Neuronal stem cell (in vitro differentiated cells): ENCODE measurements at regions not wholly inside any gene's neighbourhood (a gene's known extent, or its start where the extent isn't known, plus 50 kb on each side); places are given as distances from the start of the nearest gene placed in this dataset.

ENCODE experiments used
- DNase-seq: peaks from one replicate; pipeline ENCODE4 v3.0.0-alpha.2; 2013; ENCODE audit warnings: low spot score
- H2AFZ ChIP-seq: one replicate; pipeline ENCODE4 v1.6.1; 2013; ENCODE audit warnings: mild to moderate bottlenecking, low read length, inconsistent platforms
- H2AK5ac ChIP-seq: 2 replicates; pipeline ENCODE4 v1.6.1; 2013; ENCODE audit warnings: low read depth, mild to moderate bottlenecking, inconsistent platforms, low read length, moderate library complexity, mixed read lengths
- H2BK120ac ChIP-seq: 2 replicates; pipeline ENCODE4 v1.6.1; 2013; ENCODE audit warnings: low read depth, mild to moderate bottlenecking, inconsistent platforms, low read length, moderate library complexity, mixed read lengths
- H2BK12ac ChIP-seq: one replicate; pipeline ENCODE4 v1.6.1; 2013; ENCODE audit warnings: low read length, inconsistent platforms
- H2BK15ac ChIP-seq: 2 replicates; pipeline ENCODE4 v1.6.1; 2013; ENCODE audit warnings: mild to moderate bottlenecking, low read length, inconsistent platforms, mixed read lengths
- H2BK5ac ChIP-seq: one replicate; pipeline ENCODE4 v1.6.1; 2013; ENCODE audit warnings: inconsistent platforms, mild to moderate bottlenecking, low read length, moderate library complexity
- H3K14ac ChIP-seq: one replicate; pipeline ENCODE4 v1.6.1; 2013; ENCODE audit warnings: low read length, inconsistent platforms
- H3K18ac ChIP-seq: 2 replicates; pipeline ENCODE4 v1.6.1; 2013; ENCODE audit warnings: low read length, inconsistent platforms
- H3K23ac ChIP-seq: 2 replicates; pipeline ENCODE4 v1.6.1; 2013; ENCODE audit warnings: low read depth, mild to moderate bottlenecking, mixed read lengths, low read length, inconsistent platforms; ENCODE audit not compliant: poor library complexity
- H3K27ac ChIP-seq: replicated peaks from 3 replicates; pipeline ENCODE4 v1.5.1; 2013; ENCODE audit warnings: low read length, inconsistent platforms
- H3K27me3 ChIP-seq, 3 experiments: 2 replicates each; pipeline ENCODE4 v1.6.1; 2013; ENCODE audit warnings: low read length in 3 of 3, mild to moderate bottlenecking in 2 of 3, inconsistent platforms in 1 of 3, low read depth in 1 of 3, mixed read lengths in 1 of 3, moderate library complexity in 1 of 3; ENCODE audit not compliant: control insufficient read depth in 3 of 3, insufficient read depth in 3 of 3
- H3K36me3 ChIP-seq, 2 donors: replicated peaks in 1 of 2; 2 replicates each; pipeline ENCODE4 v1.6.1; 2013; ENCODE audit warnings: low read length in 2 of 2; ENCODE audit not compliant: control insufficient read depth in 2 of 2, insufficient read depth in 2 of 2
- H3K4ac ChIP-seq: 2 replicates; pipeline ENCODE4 v1.6.1; 2013; ENCODE audit warnings: inconsistent platforms, mild to moderate bottlenecking, low read length, moderate library complexity
- H3K4me1 ChIP-seq, 2 donors: 1 replicate in 1 of 2; 2 replicates in 1 of 2; pipeline ENCODE4 v1.6.1; 2013; ENCODE audit warnings: low read length in 2 of 2, low read depth in 1 of 2; ENCODE audit not compliant: control insufficient read depth in 2 of 2, insufficient read depth in 1 of 2
- H3K4me2 ChIP-seq: one replicate; pipeline ENCODE4 v1.6.1; 2013; ENCODE audit warnings: mild to moderate bottlenecking, low read length, inconsistent platforms; ENCODE audit not compliant: insufficient read depth, poor library complexity, severe bottlenecking
- H3K4me3 ChIP-seq, 2 donors: 2 replicates each; pipeline ENCODE4 v1.5.1; 2013; ENCODE audit warnings: low read length in 2 of 2, mild to moderate bottlenecking in 2 of 2, inconsistent platforms in 1 of 2, moderate library complexity in 1 of 2
- H3K79me1 ChIP-seq: one replicate; pipeline ENCODE4 v1.6.1; 2013; ENCODE audit warnings: low read depth, mild to moderate bottlenecking, inconsistent platforms, low read length, moderate library complexity
- H3K9ac ChIP-seq: one replicate; pipeline ENCODE4 v1.6.1; 2013; ENCODE audit warnings: mild to moderate bottlenecking, low read depth, low read length, inconsistent platforms; ENCODE audit not compliant: poor library complexity
- H3K9me3 ChIP-seq, 2 donors: replicated peaks in 1 of 2; 2 replicates each; pipeline versions ENCODE3 to v1.6.1; 2013; ENCODE audit warnings: low read length in 2 of 2, mild to moderate bottlenecking in 2 of 2, inconsistent platforms in 1 of 2, low read depth in 1 of 2, mixed read lengths in 1 of 2, moderate library complexity in 1 of 2; ENCODE audit not compliant: control insufficient read depth in 2 of 2, insufficient read depth in 1 of 2
- H4K8ac ChIP-seq: one replicate; pipeline ENCODE4 v1.6.1; 2013; ENCODE audit warnings: low read depth, mild to moderate bottlenecking, inconsistent platforms, low read length, moderate library complexity
- H4K91ac ChIP-seq: one replicate; pipeline ENCODE4 v1.6.1; 2013; ENCODE audit warnings: low read length, low read depth, mild to moderate bottlenecking, inconsistent platforms; ENCODE audit not compliant: poor library complexity
- WGBS, 2 donors: extraction: QIAGEN DNeasy Blood & Tissue Kit; methylation state at CpG; one replicate each; pipeline ENCODE4 v1.1.7; 2013; ENCODE audit warnings: missing lambda C conversion rate in 2 of 2, mixed read lengths in 1 of 2; ENCODE audit not compliant: insufficient read length in 2 of 2, insufficient replicate concordance in 1 of 2; ENCODE audit errors: extremely low coverage in 2 of 2; 5-methylcytosine and 5-hydroxymethylcytosine counted together

DNA sequence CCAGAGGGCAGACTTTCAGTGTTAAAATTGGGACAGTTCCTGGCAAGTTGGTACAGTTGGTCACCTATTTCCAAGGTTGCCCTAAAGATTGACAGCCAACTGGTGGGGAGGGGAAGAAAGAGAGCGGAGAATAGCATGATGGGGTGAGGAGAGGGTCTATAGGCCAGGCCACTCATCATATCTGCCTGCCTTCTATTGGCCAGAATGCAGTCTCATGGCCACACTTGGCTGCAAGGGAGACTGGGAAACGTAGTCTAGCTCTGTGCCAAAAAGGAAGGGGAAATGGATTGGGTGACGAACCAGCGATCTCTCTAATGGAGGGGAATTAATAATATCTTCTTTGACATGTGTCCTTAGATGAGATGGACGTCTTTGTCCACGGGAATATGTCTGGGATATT lies 197.4 kb upstream of the ATP6AP2 start:
- Histone ChIP-seq H3K4me1 (peaks cover 2 to 7% of the 10 kb centered on the region in 2 donors), H3K4ac (no peak overlapping the region), H2AFZ (no peak overlapping the region), H4K91ac (no peak overlapping the region), H3K9ac (no peak overlapping the region), H4K8ac (no peak overlapping the region), H2BK15ac (no peak overlapping the region), H2BK5ac (no peak overlapping the region), H3K14ac (no peak overlapping the region), H3K23ac (no peak overlapping the region), H2BK120ac (no peak overlapping the region), H3K27ac (no peak overlapping the region), H3K18ac (no peak overlapping the region), H3K27me3 (no peaks in the 10 kb centered on the region), H3K9me3 (no peaks in the 10 kb centered on the region), H3K4me3 (no peak overlapping the region), H3K4me2 (no peak overlapping the region), H3K36me3 (no peaks in the 10 kb centered on the region), H2AK5ac (no peak overlapping the region), H3K79me1 (no peaks in the 10 kb centered on the region), H2BK12ac (no peak overlapping the region)
- WGBS, 2 donors: no CpG with 5 or more reads among the region's 6 CpGs
- DNase-seq: no peak

DNA sequence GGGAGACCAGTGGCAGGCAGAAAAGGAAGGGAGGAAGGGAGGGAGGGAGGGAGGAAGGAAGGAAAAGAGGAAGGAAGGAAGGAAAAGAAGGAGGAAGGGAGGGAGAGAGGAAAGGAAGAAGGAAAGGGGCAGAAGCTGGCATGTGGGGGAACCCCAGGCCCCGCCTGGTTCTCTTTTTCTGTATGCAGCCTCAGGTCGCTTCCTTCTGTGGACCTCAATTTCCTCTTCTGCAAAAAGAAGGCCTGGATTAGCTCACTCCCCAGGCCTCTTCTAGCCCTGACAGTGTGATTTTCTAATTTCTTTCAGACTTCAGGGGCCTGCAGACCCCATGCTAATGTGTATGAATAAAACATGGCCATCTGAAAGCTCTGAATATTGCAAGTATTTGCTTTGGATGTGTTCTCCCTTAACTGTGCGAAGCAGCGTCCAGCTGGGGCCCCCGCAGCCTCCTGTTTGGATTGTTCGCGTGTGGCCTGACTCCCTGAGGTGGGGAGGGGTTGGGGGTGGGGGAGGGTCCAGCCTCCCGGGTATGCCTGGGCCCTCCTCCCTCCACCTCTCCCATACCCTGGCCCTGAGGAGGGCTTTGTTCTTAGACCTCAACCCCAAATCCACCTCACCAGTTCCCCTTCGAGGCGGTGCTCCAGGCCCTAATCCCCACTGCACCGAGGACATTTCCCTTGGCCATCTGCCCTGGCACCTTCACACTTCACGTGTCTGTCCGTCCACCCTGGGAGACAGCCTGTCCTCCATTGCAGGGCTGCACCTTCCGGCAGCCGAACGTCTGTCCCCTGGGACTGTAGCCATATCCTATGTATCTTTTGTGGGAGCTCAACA lies 199.9 kb upstream of the ATP6AP2 start:
- H2AFZ ChIP-seq: peak overlapping the region; percentile 79
- H4K91ac ChIP-seq: no peak overlapping the region
- no CpG with 5 or more reads among the region's 16 CpGs for WGBS, 2 donors
- no peak overlapping the region for H3K4me2 ChIP-seq
- no peak overlapping the region for H2BK15ac ChIP-seq
- peak overlapping the region; percentile 38 for H3K18ac ChIP-seq
- H3K36me3 ChIP-seq: no peaks in the 10 kb centered on the region
- peaks cover 2 to 7% of the 10 kb centered on the region in 2 donors for H3K4me1 ChIP-seq
- H4K8ac ChIP-seq: no peak overlapping the region
- no peak overlapping the region for H3K4me3 ChIP-seq
- no peak overlapping the region for H3K14ac ChIP-seq
- H3K9me3 ChIP-seq: no peaks in the 10 kb centered on the region
- no peak overlapping the region for H3K4ac ChIP-seq
- H2AK5ac ChIP-seq: no peak overlapping the region
- no peaks in the 10 kb centered on the region for H3K27me3 ChIP-seq
- H3K9ac ChIP-seq: no peak overlapping the region
- no peak overlapping the region for H3K23ac ChIP-seq
- DNase-seq: no peak
- no peak overlapping the region for H2BK5ac ChIP-seq
- no peaks in the 10 kb centered on the region for H3K79me1 ChIP-seq
- H2BK12ac ChIP-seq: no peak overlapping the region
- H3K27ac ChIP-seq: no peak overlapping the region
- no peak overlapping the region for H2BK120ac ChIP-seq

DNA sequence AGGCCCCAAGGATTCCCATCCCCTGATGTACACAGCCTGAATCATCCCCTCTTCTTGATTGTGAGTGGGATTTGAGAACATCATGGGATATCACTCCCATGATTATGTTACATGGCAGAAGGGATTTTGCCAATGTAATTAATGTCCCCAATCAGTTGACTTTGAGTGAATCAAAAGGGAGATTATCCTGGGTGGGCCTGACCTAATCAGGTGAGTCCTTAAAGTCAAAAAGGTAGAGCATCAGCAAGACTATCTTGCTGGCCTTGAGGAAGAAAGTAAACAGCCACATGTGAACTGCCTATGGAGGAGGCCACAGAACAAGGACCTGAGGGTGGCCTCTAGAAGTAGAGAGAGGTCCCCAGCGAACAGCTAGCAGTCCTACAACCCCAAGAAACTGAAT lies 203.1 kb upstream of the ATP6AP2 start:
- no peak overlapping the region for H2BK120ac ChIP-seq
- H3K27me3 ChIP-seq: no peaks in the 10 kb centered on the region
- no peak overlapping the region for H3K27ac ChIP-seq
- no peak overlapping the region for H3K18ac ChIP-seq
- H2AK5ac ChIP-seq: no peak overlapping the region
- no peak overlapping the region for H4K91ac ChIP-seq
- no peak overlapping the region for H2BK12ac ChIP-seq
- H3K79me1 ChIP-seq: no peaks in the 10 kb centered on the region
- H3K36me3 ChIP-seq: no peaks in the 10 kb centered on the region
- no peak overlapping the region for H2AFZ ChIP-seq
- H2BK5ac ChIP-seq: no peak overlapping the region
- no peak overlapping the region for H3K23ac ChIP-seq
- H3K9ac ChIP-seq: no peak overlapping the region
- peaks cover 2 to 7% of the 10 kb centered on the region in 2 donors for H3K4me1 ChIP-seq
- H2BK15ac ChIP-seq: no peak overlapping the region
- WGBS, 2 donors: no CpG with 5 or more reads among the region's 1 CpG
- H4K8ac ChIP-seq: no peak overlapping the region
- H3K14ac ChIP-seq: no peak overlapping the region
- DNase-seq: no peak
- no peak overlapping the region for H3K4me3 ChIP-seq
- H3K4me2 ChIP-seq: no peak overlapping the region
- no peaks in the 10 kb centered on the region for H3K9me3 ChIP-seq
- H3K4ac ChIP-seq: no peak overlapping the region

DNA sequence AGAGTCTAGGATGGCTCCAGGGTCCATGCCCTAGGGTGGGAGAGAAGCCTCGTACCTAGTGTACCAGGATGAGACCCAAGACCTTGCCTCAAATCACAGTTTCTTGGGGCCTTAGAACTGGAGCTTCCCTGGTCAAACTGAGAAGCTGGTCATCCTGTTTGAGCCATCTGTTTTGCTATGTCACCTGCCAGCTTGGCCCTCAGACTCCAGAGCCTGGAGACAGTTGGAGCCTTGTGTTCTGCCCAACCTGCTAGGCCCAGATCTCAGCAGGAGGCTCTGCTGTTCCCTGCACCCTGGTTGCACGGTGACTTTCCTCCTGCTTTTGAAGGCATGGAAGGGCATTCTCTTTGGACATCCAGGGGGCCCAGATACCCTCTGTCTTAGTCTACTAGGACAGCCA lies 206.3 kb upstream of the ATP6AP2 start:
- Histone ChIP-seq H2BK15ac (no peak overlapping the region), H3K14ac (no peak overlapping the region), H4K91ac (no peak overlapping the region), H3K23ac (no peak overlapping the region), H3K4me2 (no peak overlapping the region), H3K27ac (no peak overlapping the region), H2AFZ (no peak overlapping the region), H2BK120ac (no peak overlapping the region), H2BK12ac (no peak overlapping the region), H3K18ac (no peak overlapping the region), H3K4me1 (no peaks in the 10 kb centered on the region), H2BK5ac (no peak overlapping the region), H2AK5ac (no peak overlapping the region), H3K36me3 (no peaks in the 10 kb centered on the region), H3K9ac (no peak overlapping the region), H3K79me1 (no peaks in the 10 kb centered on the region), H3K4ac (no peak overlapping the region), H3K27me3 (peaks cover 0 to 10% (median 0%) of the 10 kb centered on the region in 3 experiments), H3K9me3 (no peaks in the 10 kb centered on the region), H3K4me3 (no peak overlapping the region), H4K8ac (no peak overlapping the region)
- DNase-seq: no peak
- no CpG with 5 or more reads among the region's 2 CpGs for WGBS, 2 donors
